Nephron (organoid): ENCODE measurements at regions not wholly inside any gene's neighbourhood (a gene's known extent, or its start where the extent isn't known, plus 50 kb on each side); places are given as distances from the start of the nearest gene placed in this dataset.

ENCODE experiments used
- H3K27ac Mint-ChIP-seq, 3 experiments: 2 replicates each; pipeline ENCODE4 v1.8.0; 2020; ENCODE audit warnings: mixed read lengths in 3 of 3, mild to moderate bottlenecking in 2 of 3, moderate library complexity in 1 of 3
- H3K27me3 Mint-ChIP-seq: 2 replicates; pipeline ENCODE4 v1.8.0; 2021; ENCODE audit warnings: low read depth, mild to moderate bottlenecking, moderate library complexity, mixed read lengths
- H3K36me3 Mint-ChIP-seq: 2 replicates; pipeline ENCODE4 v1.8.0; 2020; ENCODE audit warnings: low read depth, mixed read lengths
- H3K4me1 Mint-ChIP-seq: 2 replicates; pipeline ENCODE4 v1.8.0; 2020; ENCODE audit warnings: mixed read lengths
- H3K4me3 Mint-ChIP-seq, 3 experiments: 2 replicates each; pipeline ENCODE4 v1.8.0; 2020; ENCODE audit warnings: mild to moderate bottlenecking in 3 of 3, mixed read lengths in 3 of 3, moderate library complexity in 2 of 3
- H3K9me3 Mint-ChIP-seq: 2 replicates; pipeline ENCODE4 v1.8.0; 2020; ENCODE audit warnings: mixed read lengths
- CTCF ChIP-seq, 3 experiments: fragments of 200-600 bp; sonication (generic); IDR thresholded peaks; one replicate each; pipeline ENCODE4 v1.5.0; 2021; ENCODE audit warnings: antibody characterized with exemption in 3 of 3; ENCODE audit not compliant: unreplicated experiment in 3 of 3

GRCh38 chr19:30277941-30278881 lies 94.0 kb upstream of the ZNF536 start:
- H3K27me3 Mint-ChIP-seq = peaks cover 44% of the 10 kb centered on the region

DNA sequence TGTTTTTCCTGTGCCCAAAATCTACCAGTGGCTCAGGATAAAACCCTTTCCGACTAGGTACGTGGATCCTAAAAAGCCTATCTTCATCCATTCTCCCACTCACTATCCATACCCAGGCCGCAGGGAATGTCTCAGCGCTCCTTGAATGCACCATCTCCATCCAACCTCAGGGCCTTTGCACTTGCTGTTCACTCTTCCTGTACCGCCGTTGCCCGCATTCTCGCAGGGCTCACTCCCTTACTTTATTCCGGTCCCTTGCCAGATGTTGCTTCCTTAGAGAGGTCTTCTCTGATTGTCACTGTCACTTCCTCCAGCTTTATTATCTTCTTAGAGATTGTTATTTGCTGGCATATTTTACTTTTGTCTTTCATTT lies 93.3 kb upstream of the ZNF536 start:
- Mint-ChIP-seq H3K4me3 (no peak overlapping the region), H3K27ac (no peak overlapping the region), H3K9me3 (no peaks in the 10 kb centered on the region), H3K4me1 (no peaks in the 10 kb centered on the region), H3K36me3 (no peaks in the 10 kb centered on the region), H3K27me3 (peaks cover 44% of the 10 kb centered on the region)
- TF ChIP-seq CTCF (IDR thresholded peaks at IDR 0.05; ENCODE audit: unreplicated experiment in 3 of 3) = no peak

More at GRCh38 chr19:30277941-30278881, 94.0 kb upstream of the ZNF536 start:
- TF ChIP-seq CTCF (IDR thresholded peaks at IDR 0.05; ENCODE audit: unreplicated experiment in 3 of 3) = no peak
- Mint-ChIP-seq H3K27ac (no peak overlapping the region), H3K9me3 (peaks cover 5% of the 10 kb centered on the region), H3K4me3 (no peak overlapping the region), H3K36me3 (no peaks in the 10 kb centered on the region), H3K4me1 (no peaks in the 10 kb centered on the region)

GRCh38 chr19:30280018-30280417 lies 92.2 kb upstream of the ZNF536 start:
- Mint-ChIP-seq H3K9me3 (no peaks in the 10 kb centered on the region), H3K4me3 (no peak overlapping the region), H3K27ac (no peak overlapping the region), H3K27me3 (peaks cover 38% of the 10 kb centered on the region), H3K4me1 (no peaks in the 10 kb centered on the region), H3K36me3 (no peaks in the 10 kb centered on the region)
- no peak for TF ChIP-seq CTCF (IDR thresholded peaks at IDR 0.05; ENCODE audit: unreplicated experiment in 3 of 3)

DNA sequence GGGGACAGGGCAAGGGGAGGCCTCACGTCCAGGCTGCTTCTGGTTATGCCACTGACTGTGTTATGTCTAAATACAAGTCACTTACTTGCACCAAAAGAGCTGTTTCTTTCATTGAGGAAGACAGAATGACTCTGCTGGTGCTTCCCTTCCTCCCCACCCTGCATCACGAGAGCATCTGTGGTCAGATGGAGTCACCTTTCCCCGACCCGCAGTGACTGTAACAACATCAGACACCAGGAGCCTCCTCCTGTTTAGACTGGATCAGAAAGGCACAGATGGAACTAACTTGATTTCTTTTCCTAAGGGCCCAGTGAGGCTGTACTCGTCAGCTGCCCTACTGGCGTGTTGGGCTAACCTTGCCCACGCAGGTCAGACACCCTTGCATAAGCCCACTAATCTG lies 90.3 kb upstream of the ZNF536 start:
- peaks cover 27% of the 10 kb centered on the region for H3K27me3 Mint-ChIP-seq
- no peak for TF ChIP-seq CTCF (IDR thresholded peaks at IDR 0.05; ENCODE audit: unreplicated experiment in 3 of 3)
- H3K4me1 Mint-ChIP-seq = no peaks in the 10 kb centered on the region

DNA sequence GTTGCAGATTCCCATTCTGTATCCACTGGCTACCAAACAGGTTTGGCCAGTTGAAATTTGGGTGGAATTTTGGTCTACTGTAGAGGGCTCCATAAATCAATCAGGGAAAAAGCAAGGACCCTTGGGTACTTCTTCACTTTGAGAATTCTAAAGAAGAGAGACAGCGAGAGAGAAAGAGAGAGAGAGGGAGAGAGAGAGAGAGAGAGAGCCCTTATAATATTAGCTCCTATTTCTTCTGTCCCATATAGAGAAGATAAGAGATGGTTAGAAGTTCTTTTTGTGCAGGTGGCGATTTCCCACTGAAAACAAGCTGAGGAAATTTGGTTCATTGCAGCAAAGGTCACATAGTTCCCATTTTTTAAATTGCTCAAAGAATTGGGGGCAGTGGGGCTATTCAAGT lies 88.6 kb upstream of the ZNF536 start:
- TF ChIP-seq CTCF (IDR thresholded peaks at IDR 0.05; ENCODE audit: unreplicated experiment in 3 of 3) = no peak
- Mint-ChIP-seq H3K27me3 (peaks cover 21% of the 10 kb centered on the region), H3K4me3 (no peak overlapping the region), H3K9me3 (no peaks in the 10 kb centered on the region), H3K4me1 (no peaks in the 10 kb centered on the region), H3K27ac (no peak overlapping the region), H3K36me3 (no peaks in the 10 kb centered on the region)

More for the DNA sequence above, 90.3 kb upstream of the ZNF536 start:
- Mint-ChIP-seq H3K4me3 (no peak overlapping the region), H3K9me3 (no peaks in the 10 kb centered on the region), H3K36me3 (no peaks in the 10 kb centered on the region), H3K27ac (no peak overlapping the region)

- Mint-ChIP-seq H3K9me3 (no peaks in the 10 kb centered on the region), H3K27ac (no peak overlapping the region), H3K36me3 (no peaks in the 10 kb centered on the region), H3K27me3 (peaks cover 17% of the 10 kb centered on the region), H3K4me3 (no peak overlapping the region), H3K4me1 (no peaks in the 10 kb centered on the region)
- no peak for TF ChIP-seq CTCF (IDR thresholded peaks at IDR 0.05; ENCODE audit: unreplicated experiment in 3 of 3)
Observed at GRCh38 chr19:30284209-30284608, 88.0 kb upstream of the ZNF536 start.
